GM18519 (cell line): ENCODE measurements at regions not wholly inside any gene's neighbourhood (a gene's known extent, or its start where the extent isn't known, plus 50 kb on each side); places are given as distances from the start of the nearest gene placed in this dataset.
"Not testable (repeated sequence)": the region's sequence is repeated elsewhere in the genome, so short reads cannot be mapped to it uniquely, and the experiment has no call there.

Experiments used
- ATAC-seq: cut with Tn5 transposase; IDR thresholded peaks from one replicate; pipeline ENCODE4 v1.9.1; 2021; ENCODE audit warnings: mild to moderate bottlenecking, moderate library complexity; ENCODE audit not compliant: unreplicated experiment, low FRiP score

- ATAC-seq, result no peak
Observed at GRCh38 chr5:124105326-124105725, 593.3 kb downstream of the CSNK1G3 start.

- ATAC-seq, result no peak
Observed at GRCh38 chr5:124104821-124105220, 592.8 kb downstream of the CSNK1G3 start.

DNA sequence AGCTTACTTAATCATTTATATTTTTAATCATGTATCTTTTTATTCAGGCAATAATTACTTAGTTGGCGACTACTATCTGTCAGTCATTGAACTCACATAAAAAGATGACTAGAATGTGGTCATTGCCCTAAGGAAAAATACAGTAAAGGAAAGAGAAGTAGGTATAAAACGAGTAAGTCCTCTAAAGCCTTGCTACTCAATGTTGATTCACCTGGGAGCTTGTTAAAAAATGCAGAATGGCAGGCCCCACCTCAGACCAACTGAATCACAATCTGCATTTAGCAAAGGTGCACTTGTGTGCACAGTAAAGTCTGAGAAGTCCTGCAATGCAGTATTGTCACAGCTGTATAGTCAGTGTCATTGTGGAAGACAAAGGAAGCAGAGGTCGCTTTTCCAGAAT, 592.4 kb downstream of the CSNK1G3 start:
- ATAC-seq, result no peak

- ATAC-seq, result no peak
Observed at GRCh38 chr5:124103671-124104070, 591.7 kb downstream of the CSNK1G3 start.

DNA sequence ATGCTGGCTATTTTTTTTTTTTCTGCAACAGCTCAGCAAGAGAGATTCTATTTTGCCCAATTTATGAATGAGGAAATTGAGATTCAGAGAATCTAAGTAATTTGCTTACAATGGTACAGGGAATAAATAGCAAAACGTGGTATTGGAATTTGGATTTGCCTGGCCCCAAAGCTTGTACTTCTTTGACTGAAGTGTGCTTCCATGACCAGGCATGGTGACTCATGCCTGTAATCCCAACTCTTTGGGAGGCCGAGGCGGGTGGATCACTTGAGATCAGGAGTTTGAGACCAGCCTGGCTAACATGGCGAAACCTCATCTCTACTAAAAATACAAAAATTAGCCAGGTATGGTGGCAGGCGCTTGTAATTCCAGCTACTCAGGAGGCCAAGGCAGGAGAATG, 591.1 kb downstream of the CSNK1G3 start:
- not testable (repeated sequence) for ATAC-seq

GRCh38 chr5:124102486-124102885, 590.5 kb downstream of the CSNK1G3 start:
- ATAC-seq, result no peak

- ATAC-seq, result no peak
Observed at GRCh38 chr5:124093658-124094057, 581.7 kb downstream of the CSNK1G3 start.

- ATAC-seq, result no peak
Observed at GRCh38 chr5:124090115-124090514, 578.1 kb downstream of the CSNK1G3 start.

DNA sequence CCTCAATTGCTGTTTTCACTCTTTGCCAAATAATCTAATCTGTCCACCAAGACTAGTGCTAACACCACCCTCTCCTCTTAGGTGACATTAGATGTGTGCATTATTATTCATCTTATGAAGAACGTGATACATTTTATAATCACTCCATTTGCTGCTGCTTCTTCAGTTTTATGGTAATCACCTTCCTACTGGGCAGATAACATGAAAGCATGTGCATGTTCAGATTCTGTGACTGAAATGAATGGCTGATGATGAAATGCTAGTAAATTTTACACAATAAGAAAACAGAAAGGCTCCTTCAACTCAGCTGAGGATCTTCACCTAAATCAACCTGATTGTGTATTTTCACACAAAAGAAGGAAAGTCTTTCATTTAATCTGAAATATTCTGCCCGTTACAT, 577.6 kb downstream of the CSNK1G3 start:
- no peak for ATAC-seq

GRCh38 chr5:124088289-124089032, 576.5 kb downstream of the CSNK1G3 start:
- no peak for ATAC-seq

GRCh38 chr5:124087752-124088151, 575.8 kb downstream of the CSNK1G3 start:
- ATAC-seq, result no peak

DNA sequence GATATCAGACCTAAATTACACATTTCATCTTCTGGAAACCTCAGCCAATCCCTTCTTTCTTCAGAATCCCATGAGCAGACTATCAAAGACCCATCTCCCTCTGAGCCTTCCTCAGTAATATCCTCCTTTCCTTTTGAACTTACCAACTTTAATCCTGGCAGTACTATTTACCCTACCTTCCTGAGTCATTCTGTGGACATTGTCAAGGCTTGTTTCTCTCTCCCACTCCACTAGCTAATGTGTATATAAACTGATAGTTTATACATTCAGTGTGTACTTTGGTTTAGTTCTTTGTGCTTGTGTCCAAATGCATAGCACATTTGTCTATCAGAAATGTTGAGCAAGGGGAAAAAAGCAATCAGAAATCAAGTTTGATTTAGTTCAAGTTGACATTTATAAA, 568.3 kb downstream of the CSNK1G3 start:
- no peak for ATAC-seq

- no peak for ATAC-seq
Observed at GRCh38 chr5:124079062-124079461, 567.1 kb downstream of the CSNK1G3 start.

DNA sequence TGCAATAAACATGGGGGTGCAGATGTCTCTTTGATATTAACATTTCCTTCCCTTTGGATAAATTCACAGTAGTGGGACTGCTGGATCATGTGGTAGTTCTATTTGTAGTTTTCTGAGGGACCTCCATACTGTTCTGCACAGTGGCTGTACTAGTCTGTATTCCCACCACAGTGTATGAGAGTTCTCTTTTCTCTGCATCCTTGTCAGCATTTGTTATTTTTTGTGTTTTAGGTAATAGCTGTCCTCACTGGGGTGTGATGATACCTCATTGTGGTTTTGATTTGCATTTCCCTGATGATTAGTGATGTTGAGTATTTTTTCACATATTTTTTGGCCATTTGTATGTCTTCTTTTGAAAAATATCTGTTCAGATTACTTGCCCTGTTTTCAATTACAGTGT, 562.5 kb downstream of the CSNK1G3 start:
- ATAC-seq, result no peak

- no peak for ATAC-seq
Observed at GRCh38 chr5:124072570-124072969, 560.6 kb downstream of the CSNK1G3 start.

DNA sequence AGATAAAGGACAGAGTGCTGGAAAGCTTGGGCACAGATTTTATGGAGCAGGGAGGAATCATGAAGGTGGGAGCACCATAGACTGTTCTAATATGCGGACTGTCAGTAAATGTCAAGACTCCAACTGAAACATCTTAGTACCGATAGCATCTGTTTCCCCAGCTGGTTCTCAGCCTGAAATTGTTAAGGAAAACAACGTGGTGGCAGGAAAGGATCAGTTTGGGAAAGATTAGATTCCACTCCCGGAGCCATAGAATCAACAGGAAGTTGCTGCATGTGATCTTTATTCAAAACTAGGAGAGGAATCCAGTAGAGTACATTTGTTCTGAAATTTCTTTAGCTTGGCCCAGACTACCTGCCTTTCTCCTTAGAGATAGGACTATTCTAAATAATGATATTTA, 559.1 kb downstream of the CSNK1G3 start:
- ATAC-seq, result no peak

DNA sequence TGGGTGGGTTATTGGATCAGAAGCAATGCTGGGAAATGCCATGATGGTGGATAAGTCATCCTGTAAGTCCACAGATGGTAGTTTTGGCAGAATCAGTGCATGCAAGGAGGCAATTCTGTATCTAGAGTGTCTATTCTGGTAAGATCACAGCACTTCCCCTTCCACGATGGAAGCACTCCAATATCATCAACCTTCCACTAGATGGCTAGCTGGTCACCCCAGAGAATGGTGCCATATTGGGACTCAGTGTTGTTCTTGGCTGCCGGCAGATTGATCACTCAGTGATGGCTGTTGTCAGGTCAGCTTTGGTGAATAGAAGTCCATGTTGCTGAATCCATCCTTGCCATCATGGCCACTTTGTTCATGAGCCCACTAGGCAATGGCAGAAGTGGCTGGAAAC, 553.5 kb downstream of the CSNK1G3 start:
- ATAC-seq, result no peak

- no peak for ATAC-seq
Observed at GRCh38 chr5:124064956-124065355, 553.0 kb downstream of the CSNK1G3 start.

DNA sequence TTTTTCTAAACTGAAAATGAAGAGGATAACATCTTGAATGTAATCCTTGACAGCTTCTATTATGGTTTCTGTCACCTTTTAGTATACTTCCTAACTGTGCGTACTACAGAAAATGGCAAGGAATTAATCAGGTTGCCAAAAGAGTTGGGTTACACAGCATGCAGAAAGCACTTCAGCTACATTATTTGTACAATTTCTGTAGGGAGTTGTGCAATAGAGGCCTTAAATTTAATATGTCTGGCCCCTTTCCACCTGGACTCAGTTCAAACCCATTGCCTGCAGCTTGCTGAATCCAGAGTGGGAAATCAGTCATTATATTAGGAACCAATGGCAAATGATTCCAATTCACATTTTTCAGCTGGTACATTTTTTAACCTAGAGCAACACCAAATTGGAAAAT, 549.7 kb downstream of the CSNK1G3 start:
- ATAC-seq, result no peak

- no peak for ATAC-seq
Observed at GRCh38 chr5:124061068-124061430, 549.1 kb downstream of the CSNK1G3 start.

- ATAC-seq, result no peak
Observed at GRCh38 chr5:124060413-124061067, 548.6 kb downstream of the CSNK1G3 start.

DNA sequence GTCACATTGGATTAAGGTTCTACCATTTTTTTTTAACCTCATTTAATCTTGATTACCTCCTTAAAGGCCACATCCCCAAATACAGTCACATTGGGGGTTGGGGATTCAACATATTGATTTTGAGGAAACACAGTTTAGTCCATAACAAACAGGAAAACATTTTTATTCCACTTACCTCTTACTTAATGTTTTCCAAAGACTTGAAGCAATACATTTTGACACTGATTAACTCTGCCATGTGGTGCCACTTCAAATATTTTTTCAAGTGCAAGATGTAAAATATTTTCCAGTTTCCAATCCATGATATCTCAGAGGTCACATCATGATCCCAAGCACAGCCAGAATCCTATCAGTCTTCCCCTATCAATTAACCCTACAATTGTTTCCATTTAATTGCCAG, 548.0 kb downstream of the CSNK1G3 start:
- no peak for ATAC-seq
